ENCODE measurements at regions not wholly inside any gene's neighbourhood (a gene's known extent, or its start where the extent isn't known, plus 50 kb on each side); places are given as distances from the start of the nearest gene placed in this dataset.
A peak's percentile ranks its signal among the peaks of the same experiment; 100 is the strongest.
"Not testable (repeated sequence)": the region's sequence is repeated elsewhere in the genome, so short reads cannot be mapped to it uniquely, and the experiment has no call there.

DNA sequence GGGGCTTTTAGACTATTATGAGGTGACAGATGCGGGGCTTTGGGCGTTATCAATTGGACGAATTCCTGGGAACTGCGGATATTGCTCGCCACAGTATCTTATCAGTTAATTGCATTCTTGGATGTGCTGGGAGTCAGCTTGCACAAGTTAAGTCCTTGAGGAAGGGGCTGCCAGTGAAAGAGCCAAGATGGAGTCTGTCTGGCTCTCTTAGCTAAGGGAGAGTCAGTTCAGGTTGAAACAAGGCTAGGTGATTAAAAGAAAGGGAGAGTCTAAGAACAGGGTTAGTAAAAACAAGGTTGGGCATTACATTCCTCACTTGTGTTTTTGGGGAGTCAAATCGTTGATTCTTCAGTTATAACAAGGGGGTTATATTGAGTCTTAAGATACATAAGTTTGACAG is 162.5 kb upstream of the CCZ1B start:
- DNase-seq (ENCODE audit: low read depth in 2 of 3, low spot score in 2 of 3) = not testable (repeated sequence)

DNA sequence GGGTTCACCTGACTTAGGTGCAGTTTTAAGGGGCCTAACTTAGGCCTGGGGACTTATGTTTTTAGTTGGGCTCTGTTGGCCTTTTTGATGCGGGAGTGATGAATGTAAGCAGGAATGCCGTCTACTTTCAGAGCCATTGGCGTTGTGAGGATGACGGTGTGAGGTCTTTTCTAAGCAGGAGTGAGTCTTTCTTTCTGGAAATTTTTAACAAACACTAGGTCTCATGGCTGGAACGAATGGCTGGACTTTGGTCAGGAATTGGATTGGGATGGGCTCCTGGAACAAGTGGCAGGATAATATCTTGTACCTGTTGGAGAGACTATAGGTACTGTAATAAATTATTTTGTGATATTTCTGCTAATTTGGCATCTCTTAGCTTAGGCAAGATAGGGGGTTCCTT is 163.9 kb upstream of the CCZ1B start:
- DNase-seq (ENCODE audit: low read depth in 2 of 3, low spot score in 2 of 3) = not testable (repeated sequence)

DNA sequence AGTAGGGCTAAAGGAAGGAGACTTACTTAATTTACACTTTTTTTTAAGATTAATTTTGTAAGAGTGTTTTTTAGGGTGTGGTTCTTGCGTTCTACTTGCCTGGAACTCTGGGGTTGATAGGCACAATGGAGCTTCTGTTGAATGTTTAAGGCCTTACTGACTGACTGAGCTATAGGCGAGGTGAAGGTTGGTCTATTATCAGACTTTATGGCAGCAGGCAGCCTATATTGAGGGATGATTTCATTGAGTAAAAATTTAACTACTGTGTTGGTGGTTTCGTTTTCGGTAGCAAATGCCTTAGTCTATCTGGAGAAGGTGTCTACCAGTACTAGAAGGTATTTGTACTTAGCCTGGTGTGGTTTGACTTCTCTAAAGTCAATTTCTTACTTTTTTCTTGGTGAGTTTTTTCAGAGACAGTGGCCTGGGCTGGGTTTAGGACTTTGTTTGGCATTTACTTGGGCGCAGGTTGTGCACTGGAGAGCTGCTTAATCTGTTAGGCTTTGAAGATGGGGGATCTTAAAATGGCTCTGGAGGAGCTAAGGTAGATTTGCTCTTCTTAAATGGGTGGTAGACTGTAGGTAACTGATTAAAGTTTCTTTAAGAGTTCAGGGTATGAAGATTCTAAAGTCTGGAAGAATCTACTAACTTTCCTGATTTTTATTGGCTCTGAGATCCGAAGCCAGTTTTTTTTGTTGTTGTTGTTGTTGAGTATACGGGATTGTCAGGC is 164.5 kb upstream of the CCZ1B start:
- not testable (repeated sequence) for DNase-seq (ENCODE audit: low read depth in 2 of 3, low spot score in 2 of 3)

- peak; percentile 13 to 40 (median 26) for DNase-seq (ENCODE audit: low read depth in 2 of 3, low spot score in 2 of 3)
Measured at GRCh38 chr7:6991169-6991611, 165.1 kb upstream of the CCZ1B start.

- not testable (repeated sequence) for DNase-seq (ENCODE audit: low read depth in 2 of 3, low spot score in 2 of 3)
Measured at GRCh38 chr7:6991686-6992085, 165.6 kb upstream of the CCZ1B start.

- not testable (repeated sequence) for DNase-seq (ENCODE audit: low read depth in 2 of 3, low spot score in 2 of 3)
Measured at GRCh38 chr7:6992133-6992532, 166.1 kb upstream of the CCZ1B start.

GRCh38 chr7:6995026-6995425 is 169.0 kb upstream of the CCZ1B start:
- not testable (repeated sequence) for DNase-seq (ENCODE audit: low read depth in 2 of 3, low spot score in 2 of 3)

- not testable (repeated sequence) for DNase-seq (ENCODE audit: low read depth in 2 of 3, low spot score in 2 of 3)
Measured at GRCh38 chr7:6995493-6996289, 169.6 kb upstream of the CCZ1B start.

DNA sequence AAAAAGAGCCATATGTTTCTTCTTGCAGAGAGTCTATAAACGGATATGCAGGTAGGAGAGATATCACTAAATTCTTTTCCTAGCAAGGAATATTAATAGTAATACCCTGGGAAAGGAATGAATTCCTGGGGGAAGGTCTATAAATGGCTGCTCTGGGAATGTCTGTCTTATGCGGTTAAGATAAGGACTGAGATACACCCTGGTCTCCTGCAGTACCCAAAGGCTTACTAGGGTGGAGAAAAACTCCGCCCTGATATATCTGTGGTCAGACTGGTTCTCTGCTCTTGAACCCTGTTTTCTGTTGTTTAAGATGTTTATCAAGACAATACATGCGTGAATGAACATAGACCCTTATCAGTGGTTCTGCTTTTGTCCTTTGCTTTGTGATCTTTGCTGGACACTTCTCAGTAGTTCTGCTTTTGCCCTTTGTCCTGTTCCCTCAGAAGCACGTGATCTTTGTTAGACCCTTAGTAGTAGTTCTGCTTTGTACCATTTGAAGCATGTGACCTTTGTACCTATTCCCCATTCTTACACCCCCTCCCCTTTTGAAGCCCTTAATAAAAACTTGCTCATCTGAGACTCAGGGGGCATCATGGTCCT is 173.1 kb upstream of the CCZ1B start:
- not testable (repeated sequence) for DNase-seq (ENCODE audit: low read depth in 2 of 3, low spot score in 2 of 3)

- no peak for DNase-seq (ENCODE audit: low read depth in 2 of 3, low spot score in 2 of 3)
Measured at GRCh38 chr7:7002418-7003062, 176.5 kb upstream of the CCZ1B start.

DNA sequence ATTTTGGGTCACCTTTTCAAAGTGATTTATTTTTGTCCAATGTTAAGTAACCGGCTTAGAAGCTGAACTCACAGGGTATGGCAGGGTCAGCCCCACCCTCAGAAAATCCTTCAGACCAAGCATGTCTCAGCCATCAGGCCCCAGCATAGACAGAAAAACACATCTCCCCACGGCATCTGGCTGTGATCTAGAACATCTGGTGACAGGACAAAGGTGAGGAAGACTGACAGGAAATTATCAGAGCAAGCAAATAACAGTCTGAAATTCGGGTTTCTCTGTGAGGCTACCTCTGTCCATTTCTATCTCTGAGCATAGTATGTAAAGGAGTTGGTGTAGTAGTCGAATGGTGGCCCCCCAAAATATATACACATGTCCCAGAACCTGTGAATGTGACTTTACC is 177.0 kb upstream of the C1GALT1 start:
- DNase-seq (ENCODE audit: low read depth in 2 of 3, low spot score in 2 of 3) = no peak

GRCh38 chr7:7005949-7006348 is 176.4 kb upstream of the C1GALT1 start:
- not testable (repeated sequence) for DNase-seq (ENCODE audit: low read depth in 2 of 3, low spot score in 2 of 3)

DNA sequence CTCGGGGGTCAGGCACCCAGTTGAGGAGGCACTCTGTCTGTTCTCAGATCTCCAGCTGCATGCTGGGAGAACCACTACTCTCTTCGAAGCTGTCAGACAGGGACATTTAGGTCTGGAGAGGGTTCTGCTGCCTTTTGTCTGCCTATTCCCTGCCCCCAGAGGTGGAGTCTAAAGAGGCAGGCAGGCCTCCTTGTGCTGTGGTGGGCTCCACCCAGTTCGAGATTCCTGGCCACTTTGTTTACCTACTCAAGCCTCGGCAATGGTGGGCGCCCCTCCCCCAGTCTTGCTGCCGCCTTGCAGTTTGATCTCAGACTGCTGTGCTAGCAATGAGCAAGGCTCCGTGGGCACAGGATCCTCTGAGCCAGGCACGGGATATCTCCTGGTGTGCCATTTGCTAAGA is 171.1 kb upstream of the C1GALT1 start:
- DNase-seq (ENCODE audit: low read depth in 2 of 3, low spot score in 2 of 3) = not testable (repeated sequence)

GRCh38 chr7:7011751-7012150 is 170.6 kb upstream of the C1GALT1 start:
- not testable (repeated sequence) for DNase-seq (ENCODE audit: low read depth in 2 of 3, low spot score in 2 of 3)

- no peak for DNase-seq (ENCODE audit: low read depth in 2 of 3, low spot score in 2 of 3)
Measured at GRCh38 chr7:7014827-7015595, 167.3 kb upstream of the C1GALT1 start.

DNA sequence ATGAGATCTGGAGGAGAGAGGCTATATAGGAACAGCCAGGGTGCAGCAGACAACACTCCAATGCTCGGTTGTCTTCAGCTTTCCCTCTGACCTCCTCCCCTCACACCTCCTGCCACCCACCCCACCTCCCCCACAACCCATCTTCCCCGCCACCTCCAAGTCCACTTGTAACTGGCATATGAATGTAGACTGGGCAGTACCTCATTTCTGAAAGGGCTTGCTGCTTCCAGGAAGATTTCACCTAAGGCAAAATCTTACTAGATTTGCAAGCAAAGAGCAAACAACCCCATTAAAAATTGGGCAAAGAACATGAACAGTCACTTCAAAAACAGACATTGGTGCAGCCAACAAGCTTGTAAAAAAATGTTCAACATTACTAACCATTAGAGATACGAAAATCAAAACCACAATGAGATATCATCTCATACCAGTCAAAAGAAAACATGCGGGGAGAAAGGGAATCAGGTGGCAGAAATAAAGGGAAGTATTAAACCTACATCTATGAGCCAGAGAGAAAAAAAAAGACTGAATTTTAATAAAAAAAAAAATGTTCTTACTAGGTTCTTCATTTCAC is 164.6 kb upstream of the C1GALT1 start:
- peak in 1 of 3 donors; percentile 60 for DNase-seq (ENCODE audit: low read depth in 2 of 3, low spot score in 2 of 3)

DNA sequence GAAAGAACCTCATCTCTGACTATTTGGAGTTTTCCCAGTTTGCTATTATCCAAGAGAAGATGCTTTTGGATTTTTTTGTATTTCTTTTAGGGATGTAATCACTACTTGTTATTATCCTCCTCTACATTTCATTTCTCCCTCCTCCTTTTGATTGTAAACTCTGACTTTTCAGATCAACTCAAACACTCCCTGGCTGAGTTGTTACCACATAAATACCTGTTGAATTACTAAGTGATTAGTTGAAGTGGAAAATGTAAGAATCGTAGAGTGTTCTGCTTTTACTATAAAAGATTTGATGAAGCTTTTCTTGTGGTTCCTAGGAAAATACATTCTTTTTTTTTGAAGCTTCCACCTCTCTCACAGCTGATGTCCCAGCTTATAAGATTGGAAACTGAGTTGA is 164.1 kb upstream of the C1GALT1 start:
- DNase-seq (ENCODE audit: low read depth in 2 of 3, low spot score in 2 of 3) = no peak

DNA sequence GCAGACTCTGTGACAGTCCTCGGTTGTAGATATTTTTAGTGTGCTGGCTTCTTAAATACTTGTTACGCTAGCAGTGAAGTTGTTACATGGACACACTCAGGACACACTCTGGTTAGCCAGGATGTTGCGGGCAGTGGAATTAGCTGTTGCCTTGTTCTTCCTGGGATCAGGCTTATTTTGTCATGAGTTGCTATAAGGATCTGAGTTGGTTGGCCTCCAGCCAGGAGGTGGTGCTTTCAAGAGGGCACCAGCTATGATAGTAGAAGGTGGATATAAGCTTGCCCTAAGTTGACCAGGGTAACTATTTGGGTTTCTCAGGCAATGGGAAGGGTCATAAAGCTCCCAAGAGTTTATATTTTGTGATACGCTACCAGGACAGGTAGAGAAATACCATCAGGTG is 150.1 kb upstream of the C1GALT1 start:
- no peak for DNase-seq (ENCODE audit: low read depth in 2 of 3, low spot score in 2 of 3)

DNA sequence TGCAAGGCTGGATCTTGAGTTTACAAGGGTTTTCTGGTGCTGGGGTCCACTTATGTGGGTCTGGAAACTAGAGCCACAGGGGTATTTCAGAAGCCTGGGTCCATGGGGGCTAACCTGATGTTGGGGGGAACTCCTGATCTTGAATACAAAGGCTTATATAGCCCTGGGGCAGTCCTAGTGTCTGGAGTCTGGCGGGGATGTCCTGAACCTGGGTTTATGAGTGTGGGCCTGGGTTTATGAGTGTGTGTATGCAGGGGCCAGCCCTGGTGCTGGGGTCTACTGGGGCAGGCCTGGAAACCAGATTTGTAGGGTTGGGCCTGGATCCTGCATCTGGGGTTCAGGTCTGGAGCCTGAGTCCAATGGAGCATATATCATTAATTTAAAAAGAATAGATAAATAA is 146.5 kb upstream of the C1GALT1 start:
- DNase-seq (ENCODE audit: low read depth in 2 of 3, low spot score in 2 of 3) = no peak
